Choroid plexus epithelial cell (primary cell): ENCODE measurements at regions not wholly inside any gene's neighbourhood (a gene's known extent, or its start where the extent isn't known, plus 50 kb on each side); places are given as distances from the start of the nearest gene placed in this dataset.
"Not testable (repeated sequence)": the region's sequence is repeated elsewhere in the genome, so short reads cannot be mapped to it uniquely, and the experiment has no call there.

Source experiments
- DNase-seq: peaks from one replicate; pipeline ENCODE4 v3.0.0-alpha.2; 2010; ENCODE audit warnings: low read depth
- H3K4me3 ChIP-seq: 2 replicates; pipeline ENCODE4 v1.5.1; 2011; ENCODE audit warnings: low read depth, mild to moderate bottlenecking, control low read depth, low read length, moderate library complexity
- CTCF ChIP-seq: conservative IDR thresholded peaks from 2 replicates; pipeline ENCODE4 v1.5.1; 2011; ENCODE audit warnings: low read depth, mild to moderate bottlenecking, control low read depth, inconsistent platforms, low read length, moderate library complexity

GRCh38 chrX:65588795-65589194, 54.2 kb upstream of the LAS1L start:
- TF ChIP-seq CTCF, result no peak
- H3K4me3 ChIP-seq, result no peak overlapping the region
- DNase-seq, result no peak

- DNase-seq, result peak; percentile 58
Measured at GRCh38 chrX:65587616-65588526, 53.3 kb upstream of the LAS1L start.

GRCh38 chrX:65586491-65586890, 51.9 kb upstream of the LAS1L start:
- TF ChIP-seq CTCF, result no peak
- no peak overlapping the region for H3K4me3 ChIP-seq
- DNase-seq, result no peak

More at GRCh38 chrX:65587616-65588526, 53.3 kb upstream of the LAS1L start:
- H3K4me3 ChIP-seq, result no peak overlapping the region
- no peak for TF ChIP-seq CTCF

GRCh38 chrX:65585226-65585625, 50.6 kb upstream of the LAS1L start:
- not testable (repeated sequence) for DNase-seq, H3K4me3 ChIP-seq
